ENCODE measurements at regions not wholly inside any gene's neighbourhood (a gene's known extent, or its start where the extent isn't known, plus 50 kb on each side); places are given as distances from the start of the nearest gene placed in this dataset.
"Not testable (repeated sequence)": the region's sequence is repeated elsewhere in the genome, so short reads cannot be mapped to it uniquely, and the experiment has no call there.

- no peak for DNase-seq
Measured at GRCh38 chr10:61078542-61079275, 134.7 kb upstream of the RHOBTB1 start.

- no peak for DNase-seq
Measured at GRCh38 chr10:61076572-61077114, 132.7 kb upstream of the RHOBTB1 start.

- DNase-seq = no peak
Measured at GRCh38 chr10:61073391-61073790, 129.4 kb upstream of the RHOBTB1 start.

GRCh38 chr10:61071580-61071979 lies 127.6 kb upstream of the RHOBTB1 start:
- DNase-seq = no peak

GRCh38 chr10:61068471-61068870 lies 124.5 kb upstream of the RHOBTB1 start:
- no peak for DNase-seq

GRCh38 chr10:61067671-61068336 lies 123.8 kb upstream of the RHOBTB1 start:
- no peak for DNase-seq

DNA sequence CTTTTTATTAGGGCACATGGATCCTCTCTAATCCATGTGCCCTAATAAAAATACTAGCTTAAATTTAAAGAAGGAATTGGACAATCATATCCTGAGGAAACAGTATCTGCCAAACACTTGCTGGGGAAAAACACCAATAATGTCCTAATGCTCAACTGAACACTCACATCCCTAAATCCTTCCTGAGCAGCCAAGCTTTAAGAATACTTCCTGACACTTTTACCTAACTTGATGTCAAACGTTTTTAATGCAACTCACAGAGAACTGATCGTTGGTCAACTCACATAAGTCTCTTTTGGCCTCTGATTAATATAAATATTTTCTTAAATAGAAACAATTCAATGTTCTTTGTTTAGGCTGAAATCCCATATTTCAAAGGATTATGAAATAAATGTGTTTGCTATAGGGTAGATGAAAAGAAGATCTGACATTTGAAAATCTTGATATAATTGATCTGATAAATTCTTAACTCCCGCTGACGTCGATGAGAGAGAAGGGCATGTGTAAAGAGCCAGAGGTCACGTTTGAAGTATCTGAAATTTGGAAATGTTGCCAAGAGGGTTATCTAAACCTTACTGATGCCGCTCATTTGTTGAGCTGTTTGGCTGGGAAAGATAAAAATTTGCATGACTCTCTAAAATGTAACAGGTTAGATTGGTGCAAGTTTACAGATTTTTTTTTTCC lies 122.8 kb upstream of the RHOBTB1 start:
- no peak for DNase-seq

DNA sequence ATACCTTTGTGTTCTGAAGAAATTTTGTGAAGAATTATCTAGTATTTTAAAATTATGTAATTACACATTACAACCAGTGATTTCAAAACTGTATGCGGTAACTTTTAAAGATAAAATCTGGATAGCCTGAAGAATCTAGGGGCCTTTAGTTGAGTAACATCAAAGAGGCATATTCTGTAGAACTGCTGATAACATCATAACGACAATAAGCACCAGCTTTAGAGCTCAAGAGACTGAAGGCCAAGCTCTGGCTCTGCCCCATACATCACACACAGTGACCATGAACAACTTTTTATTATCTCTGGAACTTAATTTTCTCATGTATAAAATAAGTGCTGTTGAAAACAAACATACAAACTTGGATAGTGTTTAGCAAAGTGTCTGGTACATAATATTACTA lies 121.1 kb upstream of the RHOBTB1 start:
- no peak for DNase-seq

DNA sequence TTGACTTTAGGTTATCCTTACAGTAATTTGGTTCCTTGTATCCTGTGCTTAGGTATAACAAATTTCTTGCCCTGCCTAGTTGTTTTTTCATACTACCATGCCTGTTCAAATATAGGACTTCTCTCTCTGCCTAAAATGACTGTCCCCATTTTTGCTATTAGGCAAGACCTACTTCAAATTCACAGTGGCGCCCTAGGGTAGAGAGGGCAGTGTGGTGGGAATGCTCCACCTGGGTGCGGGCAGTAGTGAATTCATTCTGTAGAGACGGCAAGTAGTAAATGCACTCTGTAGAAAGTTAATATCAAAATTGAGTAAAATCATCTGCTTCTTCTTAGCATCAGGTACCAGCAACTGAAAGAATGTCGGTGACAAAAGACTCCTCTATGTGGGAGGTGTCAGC lies 120.4 kb upstream of the RHOBTB1 start:
- DNase-seq = no peak

DNA sequence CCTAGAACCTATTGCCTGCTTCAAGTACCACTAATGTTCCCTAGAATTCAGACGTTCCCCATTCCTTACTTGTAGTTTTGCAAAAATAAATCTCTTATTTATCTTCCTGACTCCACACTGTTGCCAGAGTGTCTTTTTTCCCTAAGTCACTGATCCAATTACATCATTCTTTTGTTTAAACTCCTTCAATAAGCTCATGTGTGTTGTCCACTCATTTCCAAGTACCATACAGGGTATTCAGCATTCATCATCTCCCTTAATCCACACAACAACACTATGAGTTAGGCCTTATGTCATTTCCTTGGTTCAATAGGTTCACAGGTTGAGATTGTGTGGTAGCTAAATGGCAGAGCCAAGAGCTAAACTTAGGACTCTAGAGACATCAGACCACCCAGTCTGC lies 119.9 kb upstream of the RHOBTB1 start:
- DNase-seq = no peak

DNA sequence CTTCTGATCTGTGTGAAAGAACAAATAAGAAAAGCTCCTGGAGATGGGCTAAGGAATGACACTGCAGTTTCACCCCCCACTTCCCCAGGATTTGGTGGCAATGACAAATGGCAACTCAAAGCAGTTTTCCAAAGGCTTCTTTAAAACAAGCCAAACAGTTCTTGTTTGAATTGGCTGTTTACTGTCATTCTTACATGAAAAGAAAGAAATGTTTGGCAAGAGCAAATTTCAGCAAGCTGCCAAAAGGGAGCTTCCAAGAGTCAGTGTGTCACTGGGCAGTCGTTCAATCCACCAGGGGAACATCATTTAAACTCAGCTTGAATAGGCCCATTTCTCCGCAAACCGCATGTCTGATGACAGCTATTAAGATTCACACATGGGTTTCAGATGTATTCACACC lies 119.0 kb upstream of the RHOBTB1 start:
- DNase-seq = no peak

DNA sequence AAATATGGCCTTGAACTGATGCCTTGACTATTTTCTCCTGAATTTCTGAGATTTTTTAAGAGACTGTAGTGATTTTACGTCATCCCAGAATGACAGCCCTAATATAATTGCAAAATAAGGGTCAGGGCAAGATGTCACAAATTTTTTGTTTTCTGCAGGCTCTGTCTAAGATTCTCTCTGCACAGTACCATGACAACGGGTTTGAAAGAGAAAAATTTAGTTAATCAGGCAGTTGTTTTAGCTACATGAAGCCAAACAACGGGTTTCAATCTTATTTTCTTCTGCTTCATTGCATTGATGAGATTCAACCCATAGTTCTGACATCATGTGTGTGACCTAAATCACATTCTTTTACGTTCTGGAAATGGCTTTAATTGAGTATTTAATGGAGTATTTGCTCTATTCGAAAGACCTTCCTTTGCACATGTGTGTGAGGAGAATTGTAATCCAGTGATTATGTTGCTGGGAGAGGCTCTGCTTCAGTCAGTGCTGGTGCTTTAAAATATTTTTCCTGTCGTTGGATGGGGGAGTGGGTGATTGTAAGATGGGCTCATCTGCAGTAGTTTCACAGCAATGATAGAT lies 118.0 kb upstream of the RHOBTB1 start:
- DNase-seq = no peak

DNA sequence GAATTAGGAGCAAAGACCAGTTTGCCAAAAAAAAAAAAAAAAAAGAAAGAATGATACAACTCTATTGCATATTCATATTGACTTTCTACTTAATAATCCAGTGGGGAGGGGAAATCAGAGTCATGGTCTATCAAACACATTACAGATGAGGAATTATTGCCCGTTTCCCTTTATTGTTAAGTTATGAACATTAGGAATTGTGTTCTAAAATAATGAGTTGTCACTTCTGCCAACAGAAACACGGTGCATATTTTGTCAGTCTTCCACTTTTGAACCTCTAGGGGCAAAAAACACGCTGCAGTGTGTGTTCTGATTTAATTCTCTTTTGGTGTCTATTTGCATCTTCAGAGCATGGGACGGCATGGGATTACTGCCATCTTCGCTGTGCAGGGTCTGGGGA lies 115.7 kb upstream of the RHOBTB1 start:
- DNase-seq = no peak

- no peak for DNase-seq
Measured at GRCh38 chr10:61052469-61053205, 108.7 kb upstream of the RHOBTB1 start.

- no peak for DNase-seq
Measured at GRCh38 chr10:61051344-61051743, 107.4 kb upstream of the RHOBTB1 start.

GRCh38 chr10:61050120-61050745 lies 106.2 kb upstream of the RHOBTB1 start:
- DNase-seq = no peak

DNA sequence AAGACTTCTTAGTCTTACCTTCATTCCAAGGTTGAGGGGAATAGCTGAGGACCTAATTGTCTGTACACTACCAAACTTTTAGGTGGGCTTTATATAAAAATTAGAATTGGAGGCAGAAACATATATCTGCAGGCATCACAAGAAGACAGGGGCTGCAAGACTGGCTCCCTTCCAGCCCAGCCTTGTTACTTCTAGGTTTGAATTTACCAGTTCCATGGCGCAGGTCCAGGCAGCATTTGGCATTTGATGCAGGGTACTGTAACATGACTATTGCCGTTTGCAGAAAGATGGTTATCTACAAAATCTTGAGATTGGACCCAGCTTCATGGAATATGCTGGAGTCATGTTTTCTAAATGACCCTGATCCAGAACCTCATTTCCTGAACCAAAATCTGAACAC lies 105.4 kb upstream of the RHOBTB1 start:
- peak; percentile 20 for DNase-seq

DNA sequence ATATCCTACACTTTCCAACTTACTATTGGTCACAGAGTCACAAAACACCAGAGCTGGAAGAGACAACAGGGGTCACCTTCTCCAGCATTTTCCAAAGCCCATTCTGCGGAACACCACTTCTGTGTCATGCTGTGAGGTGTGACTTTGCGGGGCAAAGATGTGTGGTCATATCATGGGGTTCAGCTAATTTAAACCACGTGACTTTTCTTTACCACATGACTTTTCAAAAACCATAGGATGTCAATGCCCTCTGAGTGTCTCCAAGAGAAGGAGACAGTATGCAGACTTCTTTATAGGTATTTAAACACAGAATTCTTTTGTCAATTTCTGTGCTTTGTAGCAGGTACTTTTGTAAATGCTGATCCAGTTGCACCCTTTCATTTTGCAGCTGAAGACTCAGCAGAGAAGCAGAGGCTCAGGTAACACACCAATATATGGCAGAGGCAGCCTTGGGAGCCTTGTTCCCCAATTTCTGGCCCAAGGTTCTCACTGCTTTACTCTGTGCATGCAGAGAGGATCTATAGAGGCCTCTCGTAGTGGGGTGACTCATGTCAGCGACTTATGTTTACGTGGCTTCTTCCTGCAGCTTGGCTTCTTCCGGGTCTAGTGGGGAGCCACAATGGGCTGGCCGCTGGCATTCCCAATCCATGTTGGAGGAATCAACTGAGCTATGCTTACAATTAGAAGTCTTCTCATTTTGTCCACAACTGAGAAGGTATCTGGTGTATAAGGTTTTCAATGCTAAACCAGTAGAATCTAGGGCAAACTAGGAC lies 104.0 kb upstream of the RHOBTB1 start:
- DNase-seq = no peak

- DNase-seq = no peak
Measured at GRCh38 chr10:61047081-61047480, 103.1 kb upstream of the RHOBTB1 start.

DNA sequence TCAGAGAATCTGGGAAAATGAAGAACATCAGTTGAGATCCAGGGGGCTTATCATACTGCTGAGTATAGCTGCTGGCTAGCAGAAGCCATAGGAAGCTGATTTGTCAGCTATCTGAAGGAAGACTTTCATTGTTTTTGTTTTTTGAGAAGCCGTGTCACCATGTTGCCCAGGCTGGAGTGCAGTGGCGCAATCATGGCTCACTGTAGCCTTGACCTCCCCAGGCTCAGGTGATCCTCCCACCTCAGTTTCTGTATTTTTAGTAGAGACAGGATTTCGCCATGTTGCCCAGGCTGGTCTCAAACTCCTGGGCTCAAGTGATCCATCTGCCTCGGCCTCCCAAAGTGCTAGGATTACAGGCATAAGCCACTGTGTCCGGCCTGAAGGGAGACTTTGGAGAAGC lies 101.5 kb upstream of the RHOBTB1 start:
- DNase-seq = not testable (repeated sequence)

- no peak for DNase-seq
Measured at GRCh38 chr10:61042533-61042932, 98.5 kb upstream of the RHOBTB1 start.
